ENCODE measurements at regions not wholly inside any gene's neighbourhood (a gene's known extent, or its start where the extent isn't known, plus 50 kb on each side); places are given as distances from the start of the nearest gene placed in this dataset.

GRCh38 chr14:98274596-98274995, 997.4 kb downstream of the BCL11B start:
- DNase-seq, result no peak

DNA sequence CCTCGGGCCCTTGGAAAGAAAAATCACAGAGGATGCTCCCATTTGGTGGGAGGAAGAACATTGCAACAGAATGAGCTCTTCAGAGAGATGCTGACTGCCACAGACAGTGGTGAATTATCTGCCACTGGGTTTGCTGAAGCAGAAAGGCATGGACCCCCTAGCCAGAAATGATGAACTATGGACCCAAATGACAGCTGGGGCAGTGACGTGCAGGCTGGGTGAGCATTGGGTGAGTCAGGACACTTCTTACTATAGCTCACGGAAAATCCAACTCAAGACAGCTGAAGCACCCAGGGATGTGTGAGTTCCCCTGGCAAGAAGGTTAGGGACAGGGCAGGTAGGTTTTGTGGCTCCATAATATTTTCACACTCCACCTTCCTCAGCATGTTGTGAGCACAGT, 993.2 kb downstream of the BCL11B start:
- no peak for DNase-seq

- DNase-seq, result no peak
Observed at GRCh38 chr14:98280436-98280835, 991.6 kb downstream of the BCL11B start.

DNA sequence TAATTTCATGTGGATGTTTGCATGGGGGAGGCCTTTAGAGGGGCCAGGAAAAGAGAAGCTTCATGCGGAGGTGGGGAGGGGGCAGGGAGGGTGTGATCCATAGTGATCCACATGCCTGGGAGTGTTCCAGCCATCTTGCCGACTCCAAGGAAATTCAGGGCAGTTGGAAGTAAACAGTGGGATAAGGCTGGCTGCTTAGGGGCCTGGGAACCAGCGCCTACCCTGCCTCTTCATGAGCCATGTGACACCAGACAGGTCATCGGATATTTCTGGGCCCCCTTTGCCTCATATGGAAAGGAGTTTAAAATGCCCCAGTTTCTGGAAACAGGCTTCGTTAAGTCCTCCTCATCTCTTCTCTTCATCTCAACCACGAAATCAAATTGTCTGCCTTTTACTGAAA, 983.2 kb downstream of the BCL11B start:
- DNase-seq, result no peak

DNA sequence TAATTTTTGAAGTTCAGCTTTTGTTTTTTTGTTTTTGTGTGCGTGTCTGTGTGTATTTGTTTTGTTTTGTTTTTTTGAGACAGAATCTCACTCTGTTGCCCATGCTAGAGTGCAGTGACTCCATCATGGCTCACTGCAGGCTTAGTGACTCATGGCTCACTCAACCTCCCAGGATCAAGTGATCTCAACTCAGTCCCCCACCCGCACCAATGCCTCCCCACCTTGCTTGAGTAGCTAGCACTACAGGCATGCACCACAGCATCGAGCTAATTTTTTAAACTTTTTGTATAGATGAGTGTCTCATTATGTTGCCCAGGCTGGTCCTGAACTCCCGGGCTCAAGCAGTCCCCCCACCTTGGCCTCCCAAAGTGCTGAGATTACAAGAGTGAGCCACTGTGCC, 981.4 kb downstream of the BCL11B start:
- no peak for DNase-seq

DNA sequence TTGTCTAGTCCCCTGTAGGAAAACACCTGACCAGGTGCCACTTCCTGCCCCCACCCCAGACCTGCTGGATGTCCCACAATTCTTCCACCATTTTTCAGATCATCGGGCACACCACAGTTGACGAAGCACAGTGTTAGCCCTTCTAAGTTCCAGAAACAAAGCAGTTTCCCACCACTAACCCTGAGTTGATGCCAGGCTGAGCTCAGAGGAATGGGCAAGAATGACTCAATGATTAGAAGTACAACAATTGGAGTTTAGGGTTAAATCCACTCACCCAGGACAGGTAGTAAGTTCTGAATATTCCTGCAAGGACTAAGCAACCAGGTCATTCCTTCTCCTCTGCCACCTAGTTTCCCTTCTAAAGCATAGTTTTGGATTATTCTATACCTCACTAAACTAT, 979.8 kb downstream of the BCL11B start:
- DNase-seq, result no peak

DNA sequence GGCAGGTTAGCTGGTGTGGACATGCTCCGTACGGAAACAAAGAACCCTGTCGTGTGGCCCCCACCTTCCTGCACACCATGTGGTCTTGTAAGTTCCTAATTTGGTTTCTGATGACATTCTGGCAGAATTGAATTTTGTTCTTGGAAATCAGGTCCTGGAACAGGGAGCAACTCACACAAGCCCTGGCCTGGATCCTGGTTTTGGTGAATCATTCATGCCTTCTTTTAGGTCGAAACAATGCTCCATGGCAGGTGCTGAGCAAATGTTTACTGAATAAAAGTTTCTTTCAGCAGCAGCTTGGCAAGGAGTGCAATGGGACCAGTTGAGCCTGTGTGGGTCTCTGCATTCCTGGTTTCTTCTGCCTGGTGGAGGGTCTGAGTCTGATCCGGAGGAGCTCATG, 978.4 kb downstream of the BCL11B start:
- DNase-seq, result no peak

- DNase-seq, result no peak
Observed at GRCh38 chr14:98296895-98297294, 975.1 kb downstream of the BCL11B start.

DNA sequence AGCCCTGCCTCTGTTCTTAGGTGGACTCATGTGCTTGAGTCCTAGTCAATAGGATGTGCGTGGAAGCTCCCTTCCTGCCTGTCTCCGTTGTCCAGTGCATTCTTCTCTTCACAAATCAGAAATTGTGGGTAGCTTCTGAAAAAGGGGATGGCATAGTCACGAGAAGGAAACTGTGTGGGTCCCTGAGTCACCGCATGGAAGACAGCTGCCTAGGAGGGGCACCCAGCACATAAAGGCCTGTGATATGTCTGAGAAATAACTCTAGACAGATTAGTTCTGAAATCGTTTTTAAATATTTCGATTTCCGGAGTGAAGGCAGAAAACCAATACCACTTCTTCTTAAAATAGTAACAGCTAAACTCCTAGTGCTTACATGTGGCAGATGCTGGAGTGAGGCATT, 974.4 kb downstream of the BCL11B start:
- DNase-seq, result no peak

DNA sequence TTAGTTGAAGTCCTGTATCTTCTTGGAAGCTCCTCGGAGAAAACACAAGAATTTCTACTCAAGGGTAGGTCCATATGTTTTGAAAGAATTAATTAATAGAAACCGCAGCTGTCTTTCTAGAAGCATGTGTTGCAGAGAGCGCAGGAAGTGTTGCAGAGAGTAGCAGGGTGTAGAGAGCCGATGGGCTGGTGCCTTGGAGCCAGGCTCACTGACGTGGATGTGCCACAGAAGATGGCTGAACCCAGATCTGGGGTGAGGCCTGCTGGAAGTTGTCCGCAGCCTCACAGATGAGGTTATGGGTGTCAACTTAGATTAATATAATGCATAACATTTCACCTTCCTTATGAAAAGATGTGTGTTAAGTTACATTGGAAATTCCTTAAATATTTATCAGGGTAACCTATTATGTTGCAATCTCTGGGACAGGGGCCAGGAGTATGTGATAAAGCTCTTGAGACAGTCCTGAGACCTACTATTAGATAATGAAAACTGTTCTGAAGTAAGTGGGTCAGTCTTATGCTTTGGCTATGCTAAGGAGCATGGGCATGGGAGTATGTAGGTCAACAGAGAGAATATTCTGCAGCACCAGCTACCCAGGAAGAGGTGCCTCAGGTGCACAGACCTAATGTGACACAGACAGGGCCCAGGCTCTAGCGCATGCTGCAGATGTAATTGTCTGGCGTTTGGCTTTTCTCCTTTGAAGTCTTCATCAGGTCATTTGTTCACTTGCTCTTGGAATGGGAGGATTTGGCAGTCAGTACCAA, 973.3 kb downstream of the BCL11B start:
- DNase-seq, result no peak

GRCh38 chr14:98301681-98302080, 970.3 kb downstream of the BCL11B start:
- no peak for DNase-seq

- no peak for DNase-seq
Observed at GRCh38 chr14:98304574-98304973, 967.4 kb downstream of the BCL11B start.

- no peak for DNase-seq
Observed at GRCh38 chr14:98309591-98309990, 962.4 kb downstream of the BCL11B start.

- DNase-seq, result no peak
Observed at GRCh38 chr14:98312006-98312405, 960.0 kb downstream of the BCL11B start.

DNA sequence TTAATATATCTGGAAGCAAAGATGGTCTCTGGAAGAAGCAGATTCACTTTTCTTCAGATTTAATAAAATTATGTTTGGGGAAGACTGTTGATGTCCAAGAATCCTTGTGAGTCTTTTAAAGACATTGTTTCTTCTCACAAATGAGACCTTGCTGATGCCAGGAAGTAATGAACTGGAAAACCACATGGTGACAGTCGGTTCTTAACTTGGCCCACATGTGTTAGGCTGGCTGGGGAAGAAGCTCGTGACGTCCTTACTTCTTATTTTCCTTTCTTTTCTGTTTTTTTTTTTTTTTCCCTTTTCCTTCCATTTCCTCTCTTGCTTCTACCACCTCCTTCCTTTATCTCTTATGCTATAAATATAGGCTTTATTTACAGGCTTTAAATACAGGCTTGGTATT, 950.2 kb downstream of the BCL11B start:
- no peak for DNase-seq

DNA sequence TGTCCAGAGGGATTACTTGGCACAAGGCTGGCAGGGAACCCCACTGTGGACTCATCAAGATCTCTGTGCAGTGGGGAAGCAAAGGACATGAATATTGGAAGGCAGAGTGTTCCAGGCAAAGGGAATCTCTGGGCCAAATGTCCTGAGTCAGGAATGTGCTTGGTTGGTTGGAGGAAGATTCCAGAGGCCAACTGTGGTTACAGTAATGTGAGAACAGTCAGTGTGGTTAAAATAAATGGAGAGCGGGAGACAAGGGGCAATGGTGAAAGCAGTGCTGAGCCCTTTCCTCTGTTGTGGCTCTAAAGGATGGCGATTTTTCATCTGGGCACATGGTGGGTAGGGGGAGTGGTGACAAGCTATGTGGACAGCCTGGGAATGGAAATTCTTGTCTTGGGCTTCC, 948.2 kb downstream of the BCL11B start:
- no peak for DNase-seq

DNA sequence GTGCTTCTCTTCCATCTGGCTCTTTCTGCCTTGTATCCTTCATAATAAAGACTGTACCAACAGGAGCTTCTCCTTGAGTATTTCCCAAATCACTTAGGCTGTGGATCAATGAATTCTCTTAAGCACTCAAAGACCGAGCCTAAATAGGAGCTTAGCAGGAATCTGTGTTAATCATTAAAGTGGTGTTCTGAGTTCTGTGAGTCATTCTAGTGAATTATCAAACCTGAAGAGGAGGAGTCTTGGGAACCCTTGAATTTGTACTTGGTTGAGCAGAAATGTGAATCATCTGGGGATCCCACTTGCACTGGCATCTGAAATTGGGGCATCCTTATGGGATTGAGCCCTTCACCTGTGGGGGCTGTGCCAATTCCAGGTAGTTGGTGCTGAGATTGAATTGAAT, 946.2 kb downstream of the BCL11B start:
- no peak for DNase-seq

DNA sequence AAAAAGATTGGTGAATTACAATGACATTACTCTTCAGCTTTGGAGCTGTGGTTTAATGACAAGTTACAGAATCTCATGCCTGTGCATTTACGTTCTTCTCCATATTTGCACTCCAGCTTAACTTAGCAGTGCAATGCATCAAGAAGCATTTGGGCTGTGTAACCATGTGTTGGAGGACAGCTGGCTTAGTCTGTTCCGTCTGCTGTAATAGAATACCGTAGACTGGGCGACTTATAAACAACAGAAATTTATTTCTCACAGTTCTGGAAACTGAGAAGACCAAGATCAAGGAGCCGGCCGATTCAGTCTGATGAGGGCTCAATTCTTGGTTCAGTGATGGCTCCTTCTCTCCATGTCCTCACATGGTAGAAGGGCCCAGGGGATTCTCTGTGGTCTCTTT, 943.5 kb downstream of the BCL11B start:
- DNase-seq, result no peak

DNA sequence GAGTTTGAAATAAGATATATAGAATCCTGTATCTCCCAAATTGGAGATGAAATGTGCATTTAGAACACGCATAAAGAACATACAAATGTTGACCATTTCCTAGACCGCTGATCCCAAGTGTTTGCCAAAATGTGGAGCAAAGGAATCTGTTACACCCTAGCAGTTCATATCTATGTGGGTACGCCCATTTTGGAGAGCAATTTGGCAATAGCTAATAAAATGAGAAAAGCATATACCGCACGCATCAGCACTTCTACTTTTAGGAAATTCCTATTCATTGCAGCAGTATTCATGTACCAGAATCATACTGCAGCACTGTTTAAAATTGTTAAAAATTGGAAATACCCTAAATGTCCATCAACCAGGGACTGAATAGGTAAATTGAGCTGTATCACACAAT, 937.8 kb downstream of the BCL11B start:
- no peak for DNase-seq

DNA sequence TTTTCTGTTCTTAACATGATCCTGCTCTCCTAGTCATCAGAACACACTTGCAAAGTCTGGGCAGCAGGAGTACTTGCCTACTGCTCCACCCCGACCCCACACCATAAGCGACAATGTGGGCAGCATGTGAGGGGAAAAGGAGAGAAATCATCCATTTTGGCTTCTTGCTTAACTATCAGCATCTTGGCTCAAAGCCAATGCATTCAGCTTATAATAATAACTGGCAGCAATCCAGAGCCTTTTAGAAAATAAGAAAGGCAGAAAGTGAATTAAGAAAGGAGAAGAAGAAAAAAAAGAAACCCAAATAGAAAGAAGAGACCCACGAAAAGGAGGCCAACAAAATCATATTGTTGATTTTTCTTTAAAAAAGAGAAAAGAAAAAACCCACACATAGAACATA, 930.8 kb downstream of the BCL11B start:
- DNase-seq, result no peak

- no peak for DNase-seq
Observed at GRCh38 chr14:98345161-98345560, 926.8 kb downstream of the BCL11B start.

- no peak for DNase-seq
Observed at GRCh38 chr14:98347686-98348085, 924.3 kb downstream of the BCL11B start.

- no peak for DNase-seq
Observed at GRCh38 chr14:98348505-98348904, 923.5 kb downstream of the BCL11B start.

DNA sequence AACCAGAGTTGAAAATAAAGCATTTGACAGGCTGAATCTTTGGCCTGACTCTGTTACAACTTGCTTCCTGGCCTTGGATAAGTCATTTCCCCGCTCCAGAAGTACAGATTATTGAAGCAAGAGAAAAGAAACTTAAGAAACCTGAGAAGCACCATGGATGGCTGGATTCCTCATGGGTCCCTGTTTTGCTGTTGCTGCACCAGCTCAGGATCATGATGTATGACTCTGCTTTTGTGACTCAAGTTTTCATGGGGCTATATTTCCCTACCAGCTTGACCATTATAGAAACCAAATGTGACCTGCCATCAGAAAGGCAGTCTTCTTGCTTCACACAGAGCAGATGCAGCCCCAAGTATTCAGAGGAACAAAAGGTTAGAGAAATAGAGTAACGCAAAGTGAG, 921.8 kb downstream of the BCL11B start:
- DNase-seq, result no peak

GRCh38 chr14:98364961-98365360, 907.0 kb downstream of the BCL11B start:
- no peak for DNase-seq

DNA sequence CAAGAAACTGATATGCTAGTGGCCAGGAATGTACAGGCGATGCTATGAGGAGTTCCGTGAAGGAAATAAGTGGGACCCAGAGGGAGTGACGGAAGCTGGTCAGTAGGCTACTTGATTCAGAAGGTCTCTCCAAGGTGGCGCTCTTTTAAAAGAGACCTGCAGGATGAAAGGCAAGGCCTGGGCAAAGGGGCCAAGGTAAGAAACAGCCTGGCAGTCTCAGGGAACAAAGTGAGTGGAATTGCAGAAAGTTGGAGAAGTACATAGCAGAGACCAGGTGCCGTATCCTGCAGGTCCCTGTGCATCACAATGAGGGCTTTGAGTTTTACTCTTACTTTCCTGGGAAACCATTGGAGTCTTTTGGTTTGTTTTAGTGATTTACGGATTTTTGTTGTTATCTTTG, 905.6 kb downstream of the BCL11B start:
- DNase-seq, result no peak
